SK-N-SH treated with all-trans-retinoic acid at 6 μM for 48 hours (cell line): ENCODE measurements at regions not wholly inside any gene's neighbourhood (a gene's known extent, or its start where the extent isn't known, plus 50 kb on each side); places are given as distances from the start of the nearest gene placed in this dataset.

Source experiments
- CSDC2 ChIP-seq: fragments of 250-450 bp; sonication (Bioruptor Pico); IDR thresholded peaks from 2 replicates; pipeline ENCODE4 v1.5.0; 2020; ENCODE audit warnings: mild to moderate bottlenecking, moderate library complexity
- ESRRG ChIP-seq: fragments of 250-450 bp; sonication (Bioruptor Pico); IDR thresholded peaks from 2 replicates; pipeline ENCODE4 v1.6.1; 2021; ENCODE audit warnings: mild to moderate bottlenecking
- POU6F1 ChIP-seq: fragments of 250-450 bp; sonication (Bioruptor Pico); IDR thresholded peaks from 2 replicates; pipeline ENCODE4 v1.8.0; 2021; ENCODE audit warnings: low read depth, mild to moderate bottlenecking, moderate library complexity, borderline replicate concordance
- RARB ChIP-seq: fragments of 250-450 bp; sonication (Bioruptor Pico); IDR thresholded peaks from 2 replicates; pipeline ENCODE4 v1.8.0; 2021; ENCODE audit warnings: mild to moderate bottlenecking, moderate library complexity
- ZNF565 ChIP-seq: fragments of 450-650 bp; formaldehyde crosslinking; conservative IDR thresholded peaks from 2 replicates; pipeline ENCODE4 v1.5.0; 2020; ENCODE audit warnings: low read depth, mild to moderate bottlenecking, moderate library complexity
- TF ChIP-seq, protein P1 (sequence below): fragments of 250-450 bp; sonication (Bioruptor Pico); IDR thresholded peaks from 2 replicates; pipeline ENCODE4 v1.8.0; 2020; ENCODE audit warnings: mild to moderate bottlenecking, moderate library complexity, borderline replicate concordance

DNA sequence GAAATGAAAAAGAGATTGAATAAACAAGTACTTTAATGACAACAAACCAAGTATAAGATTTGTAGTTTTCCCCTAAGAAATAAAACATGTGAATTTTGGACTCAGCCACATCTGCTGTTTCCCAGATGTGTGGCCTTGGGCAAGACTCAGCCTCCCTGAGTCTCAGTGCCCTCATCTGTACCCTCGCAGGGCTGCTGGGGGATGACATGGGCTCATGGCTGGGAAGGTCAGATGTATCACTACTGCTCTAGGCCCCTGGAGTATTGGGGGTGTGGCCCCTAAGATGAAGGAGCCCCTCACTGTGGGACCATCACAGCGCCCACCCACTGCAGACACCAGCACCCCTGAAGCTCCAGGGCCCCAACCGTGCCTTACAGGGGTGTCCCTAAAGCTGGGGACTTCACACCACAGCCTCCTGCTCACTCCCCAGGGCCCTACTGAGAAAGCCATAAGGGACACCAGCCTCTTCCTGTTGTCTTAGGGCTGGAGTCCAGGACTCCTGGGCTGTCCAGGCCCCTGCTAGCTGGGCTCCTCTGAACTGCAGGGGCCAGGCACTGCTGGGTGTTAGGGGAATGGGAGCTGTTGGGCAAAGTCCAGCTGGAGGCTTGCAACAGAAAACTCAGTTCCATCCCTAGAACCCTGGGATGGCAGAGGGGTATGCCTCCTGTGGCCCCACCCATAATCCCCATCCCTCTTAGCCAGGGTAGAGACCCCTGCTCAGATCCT lies 104.0 kb upstream of the WNT4 start:
- TF ChIP-seq ZNF565 (no peak), ESRRG (CRISPR knock-in tag) (no peak), CSDC2 (CRISPR knock-in tag) (no peak), POU6F1 (no peak), RARB (no peak)
- TF ChIP-seq, protein P1, sequence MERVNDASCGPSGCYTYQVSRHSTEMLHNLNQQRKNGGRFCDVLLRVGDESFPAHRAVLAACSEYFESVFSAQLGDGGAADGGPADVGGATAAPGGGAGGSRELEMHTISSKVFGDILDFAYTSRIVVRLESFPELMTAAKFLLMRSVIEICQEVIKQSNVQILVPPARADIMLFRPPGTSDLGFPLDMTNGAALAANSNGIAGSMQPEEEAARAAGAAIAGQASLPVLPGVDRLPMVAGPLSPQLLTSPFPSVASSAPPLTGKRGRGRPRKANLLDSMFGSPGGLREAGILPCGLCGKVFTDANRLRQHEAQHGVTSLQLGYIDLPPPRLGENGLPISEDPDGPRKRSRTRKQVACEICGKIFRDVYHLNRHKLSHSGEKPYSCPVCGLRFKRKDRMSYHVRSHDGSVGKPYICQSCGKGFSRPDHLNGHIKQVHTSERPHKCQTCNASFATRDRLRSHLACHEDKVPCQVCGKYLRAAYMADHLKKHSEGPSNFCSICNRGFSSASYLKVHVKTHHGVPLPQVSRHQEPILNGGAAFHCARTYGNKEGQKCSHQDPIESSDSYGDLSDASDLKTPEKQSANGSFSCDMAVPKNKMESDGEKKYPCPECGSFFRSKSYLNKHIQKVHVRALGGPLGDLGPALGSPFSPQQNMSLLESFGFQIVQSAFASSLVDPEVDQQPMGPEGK (CRISPR knock-in tag): no peak
